ENCODE measurements at regions not wholly inside any gene's neighbourhood (a gene's known extent, or its start where the extent isn't known, plus 50 kb on each side); places are given as distances from the start of the nearest gene placed in this dataset.

- no peak overlapping the region for H4K91ac ChIP-seq (replicated peaks; ENCODE audit: insufficient read length, low read length)
- CTCF ChIA-PET (ENCODE audit: partially characterized antibody), result no interaction called here
- H3K4me2 ChIP-seq (ENCODE audit: insufficient read depth in 1 of 2, low read depth in 2 of 2, low read length in 2 of 2), result no peak overlapping the region
- H2AK5ac ChIP-seq (ENCODE audit: low read depth, low read length), result no peak overlapping the region
- H3K36me3 ChIP-seq (ENCODE audit: control insufficient read depth in 2 of 4, insufficient read depth in 4 of 4, low read length in 3 of 4), result no peaks in the 10 kb centered on the region
- no peak overlapping the region for H3K9ac ChIP-seq (replicated peaks in 1 of 4; ENCODE audit: extremely low read depth in 1 of 4, low read depth in 3 of 4, low read length in 3 of 4)
- no peak overlapping the region for H3K14ac ChIP-seq (ENCODE audit: insufficient read length)
- H3K4me3 ChIP-seq (ENCODE audit: extremely low read depth in 1 of 4, insufficient read depth in 2 of 4, low read depth in 3 of 4, low read length in 4 of 4), result no peak overlapping the region
- H3K23me2 ChIP-seq (ENCODE audit: low read depth, low read length), result no peaks in the 10 kb centered on the region
- H2BK5ac ChIP-seq (ENCODE audit: low read depth, low read length), result no peak overlapping the region
- H2BK20ac ChIP-seq (ENCODE audit: low read length), result no peak overlapping the region
- no peaks in the 10 kb centered on the region for H3K27me3 ChIP-seq (replicated peaks in 1 of 4; ENCODE audit: control insufficient read depth in 3 of 4, extremely low read depth in 1 of 4, insufficient read depth in 3 of 4, low read length in 3 of 4)
- no peak overlapping the region for H4K8ac ChIP-seq (ENCODE audit: extremely low read depth, insufficient read depth, low read length)
- no peak overlapping the region for H2BK12ac ChIP-seq (ENCODE audit: low read depth, low read length)
- no peak overlapping the region for H3K18ac ChIP-seq (ENCODE audit: extremely low read depth, low read length)
- no peaks in the 10 kb centered on the region for H3K9me3 ChIP-seq (ENCODE audit: insufficient read depth in 2 of 2, low read depth in 1 of 2, low read length in 1 of 2)
- no peaks in the 10 kb centered on the region for H3K79me2 ChIP-seq (ENCODE audit: control insufficient read depth in 1 of 2, insufficient read depth in 2 of 2, low read length in 2 of 2)
- POLR2A ChIA-PET (ENCODE audit: partially characterized antibody), result no interaction called here
- no peak overlapping the region for H3K56ac ChIP-seq (replicated peaks; ENCODE audit: insufficient read length, low read depth, low read length)
- H3K4ac ChIP-seq (replicated peaks; ENCODE audit: insufficient read length, low read depth, low read length), result no peak overlapping the region
- FAIRE-seq, result no peak
- 86% methylated on average over 8 of the region's 8 CpGs; no CpG with 5 or more reads in 1 of the 2 experiments for WGBS, 2 experiments (ENCODE audit: extremely low coverage in 1 of 2, insufficient coverage in 1 of 2, insufficient read length in 1 of 2, insufficient replicate concordance in 2 of 2, low coverage in 1 of 2, low lambda C conversion rate in 2 of 2, missing lambda C conversion rate in 1 of 2)
- H2BK15ac ChIP-seq (ENCODE audit: low read length), result no peak overlapping the region
- no peaks in the 10 kb centered on the region for H4K20me1 ChIP-seq (replicated peaks in 1 of 2; ENCODE audit: control insufficient read depth in 1 of 2, insufficient read depth in 2 of 2, low read length in 2 of 2)
- H3K23ac ChIP-seq (ENCODE audit: insufficient read length), result no peak overlapping the region
- H2BK120ac ChIP-seq (replicated peaks; ENCODE audit: low read depth, low read length), result no peak overlapping the region
- H2AFZ ChIP-seq (ENCODE audit: low read length), result no peak overlapping the region
- no peaks in the 10 kb centered on the region for H3K79me1 ChIP-seq (ENCODE audit: low read depth, low read length)
- DNase-seq (ENCODE audit: low read depth in 1 of 2, low spot score in 2 of 2), result no peak
- H3K4me1 ChIP-seq (replicated peaks in 1 of 4; ENCODE audit: control insufficient read depth in 3 of 4, insufficient read depth in 4 of 4, low read length in 3 of 4), result no peaks in the 10 kb centered on the region
- no peak overlapping the region for H4K5ac ChIP-seq (ENCODE audit: insufficient read length, low read depth, low read length)
- H3K27ac ChIP-seq (ENCODE audit: low read depth, low read length), result no peak overlapping the region
- no peak for TF ChIP-seq BCL11A (IDR thresholded peaks at IDR 0.05; ENCODE audit: low read depth in 2 of 2, low read length in 2 of 2)
- TF ChIP-seq TEAD4 (IDR thresholded peaks at IDR 0.05; ENCODE audit: low read depth, low read length), result no peak
- TF ChIP-seq RBBP5 (IDR thresholded peaks at IDR 0.05; ENCODE audit: borderline replicate concordance, low read depth, low read length), result no peak
- TF ChIP-seq JUN (IDR thresholded peaks at IDR 0.05; ENCODE audit: low read depth, low read length), result no peak
- no peak for TF ChIP-seq NANOG (IDR thresholded peaks at IDR 0.05; ENCODE audit: insufficient read depth, low read depth, low read length, poor library complexity, severe bottlenecking)
- TF ChIP-seq CHD1 (IDR thresholded peaks at IDR 0.05; ENCODE audit: low read depth, low read length), result no peak
- no peak for TF ChIP-seq CTCF (IDR thresholded peaks at IDR 0.05; ENCODE audit: control extremely low read depth in 1 of 3, insufficient read depth in 1 of 3, low read depth in 1 of 3, low read length in 3 of 3)
- TF ChIP-seq HDAC6 (IDR thresholded peaks at IDR 0.05; ENCODE audit: low read depth, low read length), result no peak
- TF ChIP-seq TCF12 (IDR thresholded peaks at IDR 0.05; ENCODE audit: low read depth, low read length), result no peak
- TF ChIP-seq GABPA (IDR thresholded peaks at IDR 0.05; ENCODE audit: borderline replicate concordance, insufficient read depth, low read length), result no peak
- no peak for TF ChIP-seq KDM5A (IDR thresholded peaks at IDR 0.05; ENCODE audit: low read length)
Observed at GRCh38 chrX:44705817-44706551, 137.8 kb upstream of the DUSP21 start.
